HG03378 (cell line): ENCODE measurements at regions not wholly inside any gene's neighbourhood (a gene's known extent, or its start where the extent isn't known, plus 50 kb on each side); places are given as distances from the start of the nearest gene placed in this dataset.
"Not testable (repeated sequence)": the region's sequence is repeated elsewhere in the genome, so short reads cannot be mapped to it uniquely, and the experiment has no call there.

Source experiments
- ATAC-seq: cut with Tn5 transposase; IDR thresholded peaks from one replicate; pipeline ENCODE4 v1.9.1; 2021; ENCODE audit warnings: mild to moderate bottlenecking, moderate library complexity; ENCODE audit not compliant: unreplicated experiment

- ATAC-seq, result no peak
Observed at GRCh38 chr11:87660926-87661660, 514.1 kb downstream of the RAB38 start.

- ATAC-seq, result no peak
Observed at GRCh38 chr11:87659807-87660206, 515.4 kb downstream of the RAB38 start.

GRCh38 chr11:87645626-87646025 lies 529.6 kb downstream of the RAB38 start:
- no peak for ATAC-seq

GRCh38 chr11:87639753-87640364 lies 535.4 kb downstream of the RAB38 start:
- ATAC-seq, result no peak

- ATAC-seq, result no peak
Observed at GRCh38 chr11:87635001-87635400, 540.2 kb downstream of the RAB38 start.

GRCh38 chr11:87634331-87634730 lies 540.9 kb downstream of the RAB38 start:
- ATAC-seq, result no peak

- no peak for ATAC-seq
Observed at GRCh38 chr11:87628957-87629356, 546.3 kb downstream of the RAB38 start.

- no peak for ATAC-seq
Observed at GRCh38 chr11:87628026-87628580, 547.1 kb downstream of the RAB38 start.

- ATAC-seq, result not testable (repeated sequence)
Observed at GRCh38 chr11:87623531-87624365, 551.5 kb downstream of the RAB38 start.

GRCh38 chr11:87616511-87616910 lies 558.7 kb downstream of the RAB38 start:
- ATAC-seq, result no peak

GRCh38 chr11:87604350-87604749 lies 566.6 kb downstream of the TMEM135 start:
- ATAC-seq, result no peak

- no peak for ATAC-seq
Observed at GRCh38 chr11:87603887-87604286, 566.2 kb downstream of the TMEM135 start.

GRCh38 chr11:87602776-87603175 lies 565.0 kb downstream of the TMEM135 start:
- no peak for ATAC-seq

- no peak for ATAC-seq
Observed at GRCh38 chr11:87600938-87601337, 563.2 kb downstream of the TMEM135 start.

- ATAC-seq, result no peak
Observed at GRCh38 chr11:87597725-87598124, 560.0 kb downstream of the TMEM135 start.

- no peak for ATAC-seq
Observed at GRCh38 chr11:87596176-87596575, 558.4 kb downstream of the TMEM135 start.

GRCh38 chr11:87589082-87589481 lies 551.3 kb downstream of the TMEM135 start:
- no peak for ATAC-seq

GRCh38 chr11:87585613-87586012 lies 547.9 kb downstream of the TMEM135 start:
- ATAC-seq, result not testable (repeated sequence)

- ATAC-seq, result no peak
Observed at GRCh38 chr11:87583931-87584330, 546.2 kb downstream of the TMEM135 start.

GRCh38 chr11:87575088-87575487 lies 537.4 kb downstream of the TMEM135 start:
- ATAC-seq, result no peak

- ATAC-seq, result no peak
Observed at GRCh38 chr11:87574193-87574592, 536.5 kb downstream of the TMEM135 start.
